Type B pancreatic cell (in vitro differentiated cells): ENCODE measurements at regions not wholly inside any gene's neighbourhood (a gene's known extent, or its start where the extent isn't known, plus 50 kb on each side); places are given as distances from the start of the nearest gene placed in this dataset.

Experiments
- DNase-seq: peaks from one replicate; pipeline ENCODE4 v3.0.0; 2021; ENCODE audit warnings: mixed read lengths; ENCODE audit not compliant: unreplicated experiment; ENCODE audit errors: extremely low spot score
- H3K27ac Mint-ChIP-seq: 2 replicates; pipeline ENCODE4 v1.8.0; 2021; ENCODE audit warnings: mild to moderate bottlenecking, mixed read lengths
- H3K27me3 Mint-ChIP-seq: 2 replicates; pipeline ENCODE4 v1.8.0; 2021; ENCODE audit warnings: mixed read lengths
- H3K36me3 Mint-ChIP-seq: 2 replicates; pipeline ENCODE4 v1.8.0; 2021; ENCODE audit warnings: mixed read lengths
- H3K4me1 Mint-ChIP-seq: one replicate; pipeline ENCODE4 v1.8.0; 2021; ENCODE audit warnings: mixed read lengths; ENCODE audit not compliant: unreplicated experiment
- H3K4me3 Mint-ChIP-seq: 2 replicates; pipeline ENCODE4 v1.8.0; 2021; ENCODE audit warnings: mild to moderate bottlenecking, mixed read lengths
- H3K9me3 Mint-ChIP-seq: 2 replicates; pipeline ENCODE4 v1.8.0; 2021; ENCODE audit warnings: mixed read lengths
- CTCF ChIP-seq: fragments of 200-600 bp; sonication (generic); conservative IDR thresholded peaks from 2 replicates; pipeline ENCODE4 v1.5.0; 2021; ENCODE audit warnings: antibody characterized with exemption, mild to moderate bottlenecking

GRCh38 chr15:35596285-35596684 is 50.3 kb upstream of the DPH6 start:
- no peaks in the 10 kb centered on the region for H3K4me1 Mint-ChIP-seq
- TF ChIP-seq CTCF = no peak
- peaks cover 4% of the 10 kb centered on the region for H3K9me3 Mint-ChIP-seq
- DNase-seq = no peak
- H3K4me3 Mint-ChIP-seq = no peak overlapping the region
- no peak overlapping the region for H3K27ac Mint-ChIP-seq
- peaks cover 3% of the 10 kb centered on the region for H3K27me3 Mint-ChIP-seq
- H3K36me3 Mint-ChIP-seq = peaks cover 4% of the 10 kb centered on the region

GRCh38 chr15:35602836-35603235 is 56.9 kb upstream of the DPH6 start:
- DNase-seq = no peak
- no peak for TF ChIP-seq CTCF
- H3K36me3 Mint-ChIP-seq = peaks cover 6% of the 10 kb centered on the region
- peaks cover 15% of the 10 kb centered on the region for H3K4me1 Mint-ChIP-seq
- H3K9me3 Mint-ChIP-seq = peaks cover 6% of the 10 kb centered on the region
- H3K27me3 Mint-ChIP-seq = no peaks in the 10 kb centered on the region
- no peak overlapping the region for H3K4me3 Mint-ChIP-seq
- no peak overlapping the region for H3K27ac Mint-ChIP-seq

GRCh38 chr15:35603301-35603700 is 57.3 kb upstream of the DPH6 start:
- no peaks in the 10 kb centered on the region for H3K27me3 Mint-ChIP-seq
- no peak overlapping the region for H3K27ac Mint-ChIP-seq
- TF ChIP-seq CTCF = no peak
- no peak for DNase-seq
- peaks cover 6% of the 10 kb centered on the region for H3K36me3 Mint-ChIP-seq
- peaks cover 6% of the 10 kb centered on the region for H3K9me3 Mint-ChIP-seq
- no peak overlapping the region for H3K4me3 Mint-ChIP-seq
- peaks cover 15% of the 10 kb centered on the region for H3K4me1 Mint-ChIP-seq

GRCh38 chr15:35603856-35604255 is 57.9 kb upstream of the DPH6 start:
- Mint-ChIP-seq H3K36me3 (peaks cover 6% of the 10 kb centered on the region), H3K4me1 (peaks cover 15% of the 10 kb centered on the region), H3K27me3 (no peaks in the 10 kb centered on the region), H3K9me3 (peaks cover 6% of the 10 kb centered on the region), H3K4me3 (no peak overlapping the region), H3K27ac (no peak overlapping the region)
- no peak for DNase-seq
- no peak for TF ChIP-seq CTCF

GRCh38 chr15:35605764-35606449 is 59.9 kb upstream of the DPH6 start:
- no peak for TF ChIP-seq CTCF
- H3K4me3 Mint-ChIP-seq = no peak overlapping the region
- peaks cover 6% of the 10 kb centered on the region for H3K36me3 Mint-ChIP-seq
- H3K9me3 Mint-ChIP-seq = peaks cover 11% of the 10 kb centered on the region
- no peaks in the 10 kb centered on the region for H3K27me3 Mint-ChIP-seq
- peaks cover 15% of the 10 kb centered on the region for H3K4me1 Mint-ChIP-seq
- DNase-seq = no peak
- no peak overlapping the region for H3K27ac Mint-ChIP-seq

- H3K4me1 Mint-ChIP-seq = peaks cover 15% of the 10 kb centered on the region
- peaks cover 6% of the 10 kb centered on the region for H3K36me3 Mint-ChIP-seq
- no peak overlapping the region for H3K27ac Mint-ChIP-seq
- H3K27me3 Mint-ChIP-seq = no peaks in the 10 kb centered on the region
- no peak for TF ChIP-seq CTCF
- H3K4me3 Mint-ChIP-seq = no peak overlapping the region
- DNase-seq = no peak
- H3K9me3 Mint-ChIP-seq = peaks cover 11% of the 10 kb centered on the region
Observed at GRCh38 chr15:35606450-35606779, 60.5 kb upstream of the DPH6 start.
